GM23248 (cell line): ENCODE measurements at regions not wholly inside any gene's neighbourhood (a gene's known extent, or its start where the extent isn't known, plus 50 kb on each side); places are given as distances from the start of the nearest gene placed in this dataset.

Experiments used
- EZH2 ChIP-seq: fragments of 200-600 bp; sonication (generic); IDR thresholded peaks from 2 replicates; pipeline ENCODE4 v1.6.1; 2018; ENCODE audit warnings: antibody characterized with exemption, mild to moderate bottlenecking; ENCODE audit not compliant: insufficient read depth, poor library complexity, severe bottlenecking
- EZH2phosphoT487 ChIP-seq: fragments of 200-600 bp; sonication (generic); IDR thresholded peaks from 2 replicates; pipeline ENCODE4 v1.6.1; 2018; ENCODE audit warnings: antibody characterized with exemption, moderate library complexity, mild to moderate bottlenecking, low read depth; ENCODE audit not compliant: insufficient read depth

DNA sequence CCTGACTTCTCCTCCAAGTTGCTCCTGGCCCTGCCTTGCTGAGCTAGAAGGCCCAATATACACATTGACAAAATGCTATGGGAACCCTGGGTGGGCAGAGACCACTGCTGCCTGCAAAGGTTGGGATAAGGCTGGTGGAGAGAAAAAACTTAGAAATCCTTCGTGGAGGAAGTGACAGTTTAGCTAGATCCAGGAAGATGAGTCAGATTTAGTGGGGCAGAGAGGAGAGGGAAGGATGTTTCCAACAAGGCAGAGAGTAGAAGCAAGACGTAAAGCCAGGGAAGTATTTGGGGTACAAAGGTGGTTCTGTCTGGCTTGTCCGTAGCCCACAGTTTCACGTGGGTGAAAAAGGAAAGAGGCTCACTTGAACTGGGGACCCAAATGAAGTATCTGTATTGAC lies 69.0 kb upstream of the CLMN start:
- TF ChIP-seq EZH2: no peak
- TF ChIP-seq EZH2phosphoT487: no peak
